HG03442 (cell line): ENCODE measurements at regions not wholly inside any gene's neighbourhood (a gene's known extent, or its start where the extent isn't known, plus 50 kb on each side); places are given as distances from the start of the nearest gene placed in this dataset.

Experiments
- ATAC-seq: cut with Tn5 transposase; IDR thresholded peaks from one replicate; pipeline ENCODE4 v1.9.1; 2021; ENCODE audit warnings: mild to moderate bottlenecking, moderate library complexity; ENCODE audit not compliant: unreplicated experiment

DNA sequence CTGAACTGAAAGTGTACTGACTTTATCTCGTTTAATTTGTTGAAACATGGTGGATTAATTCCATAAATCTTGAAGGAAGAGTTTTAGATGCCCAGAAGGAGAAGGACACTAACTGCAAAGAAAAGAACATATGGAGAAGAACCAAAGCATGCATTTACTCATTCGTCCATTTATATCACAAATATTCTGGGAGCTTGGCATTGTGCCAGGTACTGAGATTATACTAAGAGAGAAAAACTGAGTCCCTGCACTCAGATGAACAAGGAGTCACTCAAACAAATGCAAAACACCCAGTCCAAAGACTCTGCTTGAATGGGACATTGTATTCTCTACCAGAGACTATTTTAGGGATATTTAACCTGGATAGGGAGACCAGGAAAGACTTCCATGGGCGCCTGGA lies 588.0 kb upstream of the MGMT start:
- ATAC-seq, result no peak

DNA sequence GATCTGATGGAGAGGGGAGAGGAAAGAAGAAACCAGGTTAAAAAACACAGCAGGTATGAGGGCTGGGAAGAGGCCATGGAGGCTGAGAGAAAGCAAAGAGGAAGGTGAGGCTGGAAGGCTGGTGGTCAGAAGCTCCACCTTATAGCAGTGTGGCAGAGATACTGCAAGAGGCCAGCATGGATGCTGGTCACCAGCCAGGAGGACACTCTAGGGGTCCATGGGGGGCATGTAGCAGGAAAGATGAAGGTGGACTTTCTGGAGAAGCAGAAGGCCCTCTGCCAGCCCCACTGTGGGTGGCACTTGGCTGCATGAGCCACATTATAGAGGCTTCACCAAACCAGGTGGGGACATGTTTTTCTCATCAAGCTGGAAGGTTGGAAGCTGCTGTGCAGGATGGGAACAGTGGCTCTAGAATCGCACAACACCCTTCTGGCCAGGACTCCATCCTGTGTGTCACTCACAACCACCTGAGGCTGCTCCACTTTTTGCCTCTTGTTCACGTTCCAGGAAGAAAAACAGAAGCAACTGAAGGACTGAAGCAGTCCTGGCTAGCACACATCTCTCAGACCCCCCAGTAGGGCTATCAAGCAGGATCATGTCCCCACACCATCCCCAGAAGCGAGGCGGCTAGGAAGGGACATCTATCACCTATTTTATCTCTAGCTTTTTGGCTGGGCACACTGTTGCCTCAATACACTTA lies 587.5 kb upstream of the MGMT start:
- no peak for ATAC-seq

DNA sequence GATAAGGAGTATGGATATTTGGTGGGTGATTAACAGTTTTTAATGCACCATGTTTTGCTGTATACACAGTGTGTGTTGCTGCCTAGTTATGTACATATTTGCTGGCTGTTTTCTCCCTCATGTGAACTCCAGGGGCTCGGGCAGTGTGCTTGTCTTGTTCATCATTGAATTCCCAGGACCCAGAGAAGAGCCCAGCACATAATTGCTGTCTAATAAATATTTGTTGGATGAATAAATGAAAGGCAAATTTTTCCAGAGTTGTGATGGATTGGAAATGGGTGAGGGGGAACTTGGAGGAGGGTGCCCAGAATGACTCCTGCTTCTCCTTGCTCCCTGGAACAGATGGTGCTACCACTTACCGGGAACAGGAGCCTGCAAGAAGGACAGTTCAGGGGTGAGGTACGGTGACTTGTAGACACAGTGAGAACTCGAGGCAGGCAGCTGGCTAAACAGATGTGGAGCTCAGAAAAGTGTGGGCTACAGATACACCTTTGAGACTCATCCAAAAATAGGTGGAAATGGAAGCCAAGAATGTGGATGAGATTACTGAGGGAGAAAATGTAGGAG lies 586.8 kb upstream of the MGMT start:
- ATAC-seq, result no peak

DNA sequence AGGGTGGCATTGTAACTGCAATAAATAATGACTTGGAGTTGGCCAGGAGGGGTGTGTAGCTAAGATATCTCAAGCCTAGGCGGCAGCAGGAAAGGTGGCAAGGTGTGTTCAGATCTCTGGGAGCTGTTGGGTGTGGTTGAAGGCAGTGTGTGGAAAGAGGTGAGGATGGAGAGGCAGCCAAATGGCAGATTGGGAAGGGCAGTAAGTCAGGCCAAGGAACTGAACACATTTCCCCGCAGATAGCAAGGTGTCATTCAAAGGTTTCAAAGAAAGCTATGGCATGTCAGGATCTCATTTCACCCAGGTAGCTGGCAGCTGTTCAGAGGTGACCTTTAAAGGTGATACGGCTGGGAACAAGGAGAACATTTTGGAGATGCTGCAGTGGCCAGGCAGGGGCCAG lies 586.0 kb upstream of the MGMT start:
- no peak for ATAC-seq

DNA sequence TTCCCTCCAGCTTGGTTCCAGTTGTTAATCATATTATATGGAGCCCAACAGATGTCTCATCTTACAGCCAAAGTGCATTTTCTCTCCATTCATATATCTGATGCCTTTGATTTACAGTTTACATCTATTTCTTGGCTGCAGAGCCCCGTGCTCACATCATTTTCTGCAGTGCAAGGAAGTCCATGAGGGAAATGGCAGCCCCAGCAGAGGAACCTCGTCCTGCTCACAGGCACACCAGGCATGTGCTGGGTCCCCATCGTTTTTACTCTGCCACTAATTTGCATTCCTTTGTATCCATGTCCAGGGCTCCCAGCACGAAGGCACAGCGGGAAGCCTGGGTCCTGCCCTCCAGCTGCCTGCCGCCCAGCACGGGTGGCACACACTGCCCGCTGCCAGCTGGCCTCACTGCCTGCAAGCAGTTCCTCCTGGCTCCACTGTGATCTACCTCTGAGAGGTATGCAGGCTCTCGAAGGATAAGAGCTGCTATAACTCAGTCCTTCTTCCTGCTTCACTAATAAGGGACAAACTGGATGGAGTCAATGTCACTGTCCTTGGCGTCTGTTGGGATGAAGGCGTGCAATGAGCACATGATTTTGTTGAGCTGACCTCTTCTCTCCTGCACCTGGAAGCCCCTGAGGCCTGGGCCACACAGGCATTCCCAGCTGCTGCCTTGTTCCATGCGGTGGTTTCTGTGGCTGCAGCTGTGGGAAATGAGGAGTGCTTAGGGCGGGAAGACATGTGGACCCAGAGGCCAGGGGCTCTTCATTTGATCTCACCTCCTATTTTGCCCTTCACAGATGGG lies 583.6 kb upstream of the MGMT start:
- no peak for ATAC-seq

DNA sequence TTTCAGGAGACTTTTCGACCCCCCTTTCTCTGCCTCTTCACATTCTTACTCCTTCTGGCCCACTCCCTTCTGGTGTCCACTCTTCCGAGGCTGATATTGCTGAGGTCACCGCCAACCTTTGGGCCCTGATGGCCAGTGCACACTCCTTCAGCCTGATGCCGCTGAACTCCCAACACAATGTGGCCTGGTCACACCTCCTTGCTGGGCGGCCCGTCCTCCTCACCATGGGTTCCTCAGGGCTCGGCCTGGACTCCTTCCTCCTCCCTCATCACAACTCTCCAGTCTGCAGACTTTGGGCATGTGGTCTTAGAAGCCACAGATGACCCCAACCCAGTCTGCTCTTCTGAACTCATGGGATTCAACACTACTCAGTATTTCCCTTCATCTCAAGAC lies 583.0 kb upstream of the MGMT start:
- ATAC-seq, result no peak

DNA sequence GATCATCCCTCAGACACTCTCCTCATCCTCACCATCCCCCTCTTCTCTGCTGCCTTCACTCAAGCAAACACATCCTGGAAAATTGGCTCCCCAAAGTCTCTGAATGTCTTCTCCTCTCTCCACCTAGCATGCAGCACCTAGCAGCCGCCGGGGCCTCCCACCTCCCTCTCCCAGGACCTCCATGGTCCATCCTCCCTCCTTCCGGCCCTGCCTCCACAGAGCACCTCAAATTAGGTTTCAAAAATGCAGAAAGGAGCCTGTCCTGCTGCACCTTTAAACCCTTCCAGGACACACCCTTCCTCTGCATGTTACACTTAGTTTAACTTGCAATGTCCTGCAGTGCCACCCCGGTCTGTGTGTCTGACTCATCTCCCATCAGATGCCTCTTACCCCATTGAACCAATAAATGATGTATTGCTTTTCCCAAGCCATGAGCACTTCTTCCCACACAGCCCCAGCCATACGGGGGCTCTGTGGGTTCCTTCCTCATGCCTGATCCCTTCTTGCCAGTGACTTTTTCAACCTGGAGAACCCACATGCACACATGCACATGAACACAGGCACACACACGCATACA lies 582.5 kb upstream of the MGMT start:
- no peak for ATAC-seq

DNA sequence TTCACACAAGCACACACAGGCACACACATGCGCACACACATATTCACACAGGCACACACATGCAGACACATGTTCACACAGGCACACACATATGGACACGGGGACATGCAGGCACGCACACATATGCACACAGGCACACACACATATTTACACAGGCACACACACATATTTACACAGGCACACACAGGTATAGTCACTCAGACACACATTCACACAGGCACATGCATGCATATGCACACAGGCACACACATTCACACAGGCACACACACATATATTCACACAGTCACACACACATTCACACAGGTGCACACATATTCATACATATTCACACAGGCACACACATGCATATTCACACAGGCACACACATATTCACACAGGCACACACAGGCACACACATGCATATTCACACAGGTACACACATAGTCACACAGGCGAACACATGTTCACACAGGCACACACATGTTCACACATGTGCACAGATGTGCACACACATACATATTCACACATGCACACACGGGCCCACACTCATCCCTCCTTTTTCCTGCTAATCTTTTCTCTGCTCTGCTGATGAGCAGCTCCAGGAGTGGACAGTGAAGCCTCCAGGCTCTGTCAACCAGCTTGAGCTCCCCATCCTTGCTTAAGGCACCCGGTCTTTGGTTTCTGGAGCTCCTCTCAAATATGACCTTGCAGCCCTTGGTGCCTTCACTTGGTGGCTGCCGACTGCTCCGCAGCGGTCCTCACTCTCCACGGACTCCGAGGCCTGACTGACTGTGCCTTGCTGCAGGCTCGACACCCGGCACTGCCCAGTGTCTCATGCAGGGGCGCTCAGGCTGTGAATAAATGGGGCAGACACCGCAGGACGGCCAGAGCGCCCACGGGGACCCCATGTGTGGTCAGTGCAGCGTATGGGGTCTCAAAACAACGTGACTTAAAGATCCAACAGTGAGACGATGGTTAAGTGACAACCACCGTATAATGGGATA lies 581.2 kb upstream of the MGMT start:
- ATAC-seq, result no peak

DNA sequence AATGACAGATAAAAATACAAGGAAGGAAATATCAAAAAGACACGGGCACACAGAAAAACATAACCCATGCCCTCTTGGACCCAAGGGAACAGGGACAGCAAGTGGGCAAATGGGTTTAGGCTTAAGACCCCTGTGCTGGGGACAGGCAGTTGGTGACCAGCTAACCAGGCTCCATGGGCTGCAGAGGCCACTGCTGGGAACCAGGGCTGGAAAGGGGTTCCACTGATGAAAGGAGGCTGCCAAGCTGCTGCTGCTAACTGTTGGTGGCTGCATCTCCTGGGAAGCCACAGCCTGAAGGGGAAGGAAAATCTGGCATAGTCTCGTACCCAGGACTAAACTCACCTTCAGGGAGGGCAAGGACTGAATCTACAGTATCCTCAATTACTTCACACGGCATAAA lies 579.2 kb upstream of the MGMT start:
- no peak for ATAC-seq

DNA sequence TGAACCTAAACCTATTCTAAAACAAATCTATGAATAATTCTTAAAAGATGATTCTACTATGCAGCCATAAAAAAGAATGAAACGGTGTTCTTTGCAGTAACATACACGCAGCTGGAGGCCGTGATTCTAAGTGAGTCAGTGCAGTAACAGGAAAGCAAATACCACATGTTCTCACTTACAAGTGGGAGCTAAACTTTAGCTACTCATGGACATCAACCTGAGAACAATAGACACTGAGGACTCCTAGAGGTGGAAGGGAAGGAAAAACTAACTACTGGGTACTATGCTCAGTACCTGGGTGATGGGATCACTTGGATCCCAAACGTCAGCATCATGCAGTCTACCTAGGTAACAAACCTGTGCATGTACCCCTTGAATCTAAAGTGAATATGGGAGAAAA lies 575.0 kb upstream of the MGMT start:
- ATAC-seq, result no peak

DNA sequence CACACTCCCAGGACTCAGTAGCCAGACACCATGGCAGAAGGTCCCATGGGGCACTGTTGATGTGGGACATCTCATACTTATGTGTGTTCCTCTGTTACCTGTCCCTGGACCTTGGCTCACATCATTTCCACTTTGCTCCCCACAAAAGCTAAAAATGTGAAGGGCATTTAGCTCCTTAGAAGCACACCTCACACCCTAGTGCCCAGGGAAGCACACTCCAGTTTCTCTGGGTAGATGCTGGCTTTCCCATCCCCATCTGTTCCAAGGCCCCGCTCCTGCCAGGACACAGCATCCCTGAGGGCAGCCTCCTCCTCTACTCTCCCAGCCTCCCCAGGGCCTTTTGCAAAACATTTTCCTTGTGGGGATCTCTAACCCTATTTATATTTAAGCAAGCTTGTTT lies 572.4 kb upstream of the MGMT start:
- no peak for ATAC-seq

DNA sequence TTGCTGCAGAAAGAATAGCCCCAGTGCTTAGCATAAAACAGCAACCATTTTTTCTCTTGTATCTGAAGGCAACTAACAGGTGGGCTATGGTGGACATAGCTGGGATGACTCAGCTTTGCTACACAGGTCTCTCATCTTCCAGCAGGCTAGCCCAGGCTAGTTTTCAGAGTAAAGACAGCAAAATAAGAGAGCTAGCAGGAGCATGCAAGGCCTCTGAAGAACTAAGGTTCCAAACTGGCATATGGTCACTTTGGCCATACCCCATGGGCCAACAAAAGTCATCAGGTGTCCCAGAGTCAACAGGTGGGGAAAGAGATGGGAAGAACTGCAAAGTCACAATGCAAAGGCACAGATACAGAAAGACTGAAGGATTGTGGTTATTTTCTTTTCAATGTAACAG lies 571.6 kb upstream of the MGMT start:
- no peak for ATAC-seq

DNA sequence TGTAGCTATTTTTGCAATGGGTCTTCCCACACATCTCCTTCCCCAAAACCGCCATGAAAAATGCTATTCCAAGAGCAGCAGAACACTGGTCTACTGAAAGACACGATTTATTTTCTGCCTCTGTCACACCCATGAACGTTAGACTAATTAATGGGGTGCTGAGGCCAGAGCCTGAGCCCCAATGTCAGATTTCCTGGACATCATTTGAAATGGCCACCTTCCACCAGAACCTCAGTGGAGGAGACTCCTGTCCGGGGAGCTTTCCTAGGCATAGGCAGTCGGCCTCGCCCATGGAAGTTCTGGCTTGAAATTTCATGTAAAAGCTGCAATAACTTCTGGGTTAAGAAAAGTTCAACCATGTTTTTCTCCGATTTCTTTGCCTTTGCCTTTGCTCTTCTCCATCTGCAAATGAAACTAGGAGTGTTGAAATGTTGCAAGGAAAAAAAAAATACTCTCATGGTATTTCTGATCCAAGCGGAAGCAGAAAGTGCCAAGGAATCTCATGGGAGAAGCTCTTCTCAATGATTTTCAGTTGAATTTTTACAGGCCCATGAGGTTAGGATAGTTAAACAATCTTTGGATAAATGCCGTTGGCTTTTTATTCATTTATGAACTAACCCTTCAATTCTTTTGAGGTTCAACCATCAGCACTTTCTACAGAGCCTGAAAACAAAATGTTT lies 570.8 kb upstream of the MGMT start:
- no peak for ATAC-seq

DNA sequence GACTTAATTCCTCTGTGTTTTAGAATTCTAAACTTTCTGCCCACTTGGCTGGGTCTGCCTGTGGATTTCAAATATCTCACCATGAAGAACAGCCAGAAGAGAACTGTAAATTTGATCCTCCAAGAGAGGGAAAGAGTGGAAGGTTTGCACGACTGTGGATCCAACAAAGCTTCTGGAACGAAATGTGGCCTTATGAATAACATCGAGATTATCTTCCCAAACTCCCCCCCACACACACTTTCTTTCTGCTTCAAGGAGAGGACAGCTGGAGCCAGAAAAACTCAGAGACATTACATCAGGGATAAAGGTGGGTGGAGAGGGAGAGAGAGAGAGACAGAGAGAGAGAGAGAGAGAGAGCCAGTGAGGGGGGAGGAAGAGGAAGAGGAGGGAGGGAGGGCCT lies 570.1 kb upstream of the MGMT start:
- ATAC-seq, result no peak

DNA sequence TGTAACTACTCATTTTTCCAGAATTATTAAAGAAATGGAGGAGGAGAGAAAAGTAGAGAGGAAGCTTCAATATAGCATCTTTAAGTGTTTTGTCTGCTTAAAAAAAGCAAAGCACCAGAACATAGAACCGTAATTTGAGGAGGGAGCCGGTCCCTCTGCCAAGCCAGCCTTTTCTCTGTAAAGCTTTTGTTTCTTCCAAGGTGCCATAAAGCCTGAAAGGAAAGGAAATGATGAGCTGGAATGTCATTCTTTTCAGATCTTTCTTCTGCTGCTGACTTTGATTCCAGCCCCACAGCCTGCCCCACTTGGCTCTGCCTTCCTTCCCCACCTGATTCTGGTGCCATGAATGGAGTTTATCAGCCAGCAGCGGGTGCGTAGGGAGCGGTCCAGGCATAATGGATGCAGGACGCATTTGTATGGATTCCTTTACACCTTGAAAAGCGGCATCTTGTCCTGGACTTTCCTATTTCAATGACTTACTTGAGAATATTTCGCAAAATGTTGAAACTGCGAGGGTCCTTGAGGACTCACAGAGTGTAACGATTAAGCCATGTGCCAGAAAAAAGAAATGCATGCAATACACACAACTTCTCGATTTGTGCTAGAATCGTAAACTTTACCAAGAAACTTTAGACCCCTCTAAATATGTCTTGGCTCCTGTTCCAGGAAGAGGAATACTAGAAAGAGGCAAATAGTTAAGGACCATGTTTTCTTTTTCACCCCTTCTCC lies 569.5 kb upstream of the MGMT start:
- ATAC-seq, result no peak

DNA sequence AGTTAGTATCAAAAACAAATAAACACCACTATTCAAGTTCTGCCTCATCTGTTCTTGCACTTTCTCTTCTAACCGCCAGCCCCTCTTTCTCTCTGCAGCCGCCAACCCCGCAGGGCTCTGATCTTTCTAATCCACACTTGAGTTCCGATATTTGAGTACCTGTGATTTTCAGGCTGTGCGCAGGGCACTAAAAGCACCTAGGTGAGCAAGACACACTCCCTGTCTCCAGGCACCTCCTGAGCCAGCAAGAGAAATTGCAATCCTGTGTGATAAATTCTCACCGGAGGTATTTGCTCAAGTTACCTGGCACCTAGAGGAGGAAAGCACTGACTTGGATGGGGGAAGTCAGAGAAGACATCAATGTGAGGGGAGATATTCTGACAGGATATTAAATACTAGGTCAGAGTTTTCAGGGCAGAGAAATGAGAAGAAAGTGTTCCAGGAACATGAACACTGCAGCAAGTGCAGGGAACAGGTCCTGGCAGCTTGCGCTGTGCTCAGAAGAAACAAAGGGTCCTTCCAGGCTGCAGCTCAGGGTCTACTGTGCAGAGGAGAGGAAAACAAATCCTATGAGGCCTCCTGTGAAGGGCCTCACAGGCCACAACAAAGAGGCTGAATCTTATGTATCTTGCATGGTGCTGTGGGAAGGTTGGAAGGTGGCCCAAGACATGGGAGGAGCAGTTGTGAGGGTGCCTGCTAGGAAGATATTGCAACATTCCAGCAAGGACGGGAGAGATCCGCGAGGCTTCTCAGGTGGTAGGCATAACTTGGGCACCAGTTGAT lies 568.7 kb upstream of the MGMT start:
- no peak for ATAC-seq

DNA sequence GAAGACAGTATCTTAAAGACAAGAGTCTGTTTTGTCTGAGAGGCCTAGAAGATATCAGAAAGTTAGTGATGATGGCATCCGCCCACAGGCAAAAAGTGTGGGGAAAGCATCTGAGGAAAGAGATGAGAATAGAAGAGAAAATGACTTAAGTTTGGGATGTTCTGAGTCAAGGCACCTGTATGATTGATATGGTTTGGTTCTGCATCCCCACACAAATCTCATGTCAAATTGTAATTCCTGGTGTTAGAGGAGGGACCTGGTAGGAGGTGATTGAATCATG lies 568.2 kb upstream of the MGMT start:
- no peak for ATAC-seq

DNA sequence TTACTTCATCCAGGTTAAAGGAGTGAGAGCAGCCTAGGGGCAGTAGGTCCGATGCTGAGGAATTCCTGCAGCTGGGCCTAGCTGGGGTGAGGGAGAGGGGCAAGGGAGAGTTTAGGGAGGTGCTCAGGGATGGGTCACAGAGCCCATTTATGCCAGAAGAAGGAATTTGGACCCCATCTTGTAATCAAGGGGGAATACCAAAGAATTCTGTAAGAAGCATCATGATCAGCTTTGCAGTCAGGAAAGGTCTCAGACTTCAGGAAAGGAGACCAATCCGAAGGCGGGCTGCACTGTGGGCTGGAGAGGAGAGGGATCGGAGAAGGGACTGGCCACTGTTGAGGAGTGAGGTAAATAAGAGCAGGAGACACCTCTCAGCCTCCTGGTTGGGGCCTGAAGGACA lies 566.6 kb upstream of the MGMT start:
- no peak for ATAC-seq

DNA sequence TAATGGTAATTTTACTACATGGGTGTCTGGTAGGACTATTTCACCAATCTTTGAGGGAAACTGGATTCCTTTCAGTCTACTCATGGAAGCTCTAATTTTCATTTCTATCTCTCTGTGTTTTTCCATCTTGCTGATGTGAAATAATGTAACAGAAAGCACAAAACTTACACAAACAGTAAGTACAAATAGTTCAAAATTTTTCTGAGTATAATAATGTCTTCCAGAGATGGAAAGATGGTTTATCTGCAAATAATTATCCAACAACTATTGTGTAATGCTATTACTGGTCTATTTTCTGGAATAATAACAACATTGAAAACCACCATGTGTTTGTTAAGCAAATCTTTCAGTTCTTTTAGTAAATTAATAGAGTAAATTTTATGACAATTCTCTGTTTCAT lies 565.8 kb upstream of the MGMT start:
- no peak for ATAC-seq
